Endothelial cell of umbilical vein (primary cell): ENCODE measurements at regions not wholly inside any gene's neighbourhood (a gene's known extent, or its start where the extent isn't known, plus 50 kb on each side); places are given as distances from the start of the nearest gene placed in this dataset.

Experiments used
- BruUV-seq: library from RNA; stranded (reverse); fragments of 400-500 nt; replicated peaks from 2 replicates; lab custom pipeline; 2021; lab: Mats Ljungman, UMichigan
- CTCF ChIA-PET: fragments of 300-600, 350-600 bp; sonication (Branson Sonifier 250); formaldehyde crosslinking; loops from one replicate; lab custom pipeline; 2021; ENCODE audit warnings: antibody characterized with exemption, inconsistent platforms; lab: Charles Lee
- POLR2A ChIA-PET: fragments of 300-600, 350-600 bp; sonication (Branson Sonifier 250); formaldehyde crosslinking; loops from one replicate; lab custom pipeline; 2021; ENCODE audit warnings: antibody characterized with exemption, inconsistent platforms; lab: Charles Lee
- DNase-seq: peaks from one replicate; pipeline ENCODE4 v3.0.0-alpha.2; 2011; ENCODE audit warnings: low read depth, low spot score
- FAIRE-seq: peaks from 2 replicates; lab custom pipeline; 2011; peaks lifted over from hg19 to GRCh38; lab: Jason Lieb, UNC
- H2AFZ ChIP-seq: 2 replicates; pipeline ENCODE4 v1.6.0; 2012; ENCODE audit warnings: low read depth, low read length, control low read depth, inconsistent platforms
- H3K27ac ChIP-seq: 2 replicates; pipeline ENCODE4 v1.5.1; 2011; ENCODE audit warnings: low read depth, mild to moderate bottlenecking, control low read depth, low read length, moderate library complexity; ENCODE audit not compliant: insufficient read depth
- H3K27me3 ChIP-seq, 2 experiments: 2 replicates each; pipeline versions ENCODE4 v1.6.0 to v1.6.1; 2011; ENCODE audit warnings: low read length in 2 of 2, mixed read lengths in 1 of 2; ENCODE audit not compliant: control insufficient read depth in 2 of 2, insufficient read depth in 2 of 2
- H3K36me3 ChIP-seq, 2 experiments: 2 replicates in 1 of 2; 3 replicates in 1 of 2; pipeline ENCODE4 v1.5.1; 2011; ENCODE audit warnings: low read length in 2 of 2, mild to moderate bottlenecking in 1 of 2, moderate library complexity in 1 of 2; ENCODE audit not compliant: control insufficient read depth in 2 of 2, insufficient read depth in 2 of 2; ENCODE audit errors: extremely low read depth in 1 of 2
- H3K4me1 ChIP-seq: 3 replicates; pipeline ENCODE4 v1.5.1; 2011; ENCODE audit warnings: mild to moderate bottlenecking, low read length; ENCODE audit not compliant: control insufficient read depth, insufficient read depth; ENCODE audit errors: extremely low read depth
- H3K4me2 ChIP-seq: 2 replicates; pipeline ENCODE4 v1.6.1; 2011; ENCODE audit warnings: low read length, control low read depth, mixed read lengths; ENCODE audit not compliant: insufficient read depth
- H3K4me3 ChIP-seq, 3 experiments: fragments of 200-600 bp in 1 of 3; sonication (generic), shearing (Covaris generic) in 1 of 3; replicated peaks in 1 of 3; 2 replicates each; pipeline ENCODE4 v1.5.1; 2011 to 2016; ENCODE audit warnings: control low read depth in 3 of 3, low read length in 3 of 3, mild to moderate bottlenecking in 2 of 3, inconsistent platforms in 1 of 3, low read depth in 1 of 3, moderate library complexity in 1 of 3; ENCODE audit not compliant: insufficient read depth in 1 of 3
- H3K79me2 ChIP-seq: 2 replicates; pipeline ENCODE4 v1.6.0; 2012; ENCODE audit warnings: low read length, inconsistent platforms; ENCODE audit not compliant: control insufficient read depth, insufficient read depth
- H3K9ac ChIP-seq: replicated peaks from 2 replicates; pipeline ENCODE3; 2011; ENCODE audit warnings: low read length, control low read depth; ENCODE audit not compliant: insufficient read depth; ENCODE audit errors: extremely low read depth
- H3K9me1 ChIP-seq: replicated peaks from 3 replicates; pipeline ENCODE4 v1.6.0; 2011; ENCODE audit warnings: mild to moderate bottlenecking, low read length; ENCODE audit not compliant: control insufficient read depth, insufficient read depth; ENCODE audit errors: extremely low read depth
- H3K9me3 ChIP-seq: replicated peaks from 2 replicates; pipeline ENCODE4 v1.5.1; 2012; ENCODE audit warnings: low read length, inconsistent platforms; ENCODE audit not compliant: control insufficient read depth, insufficient read depth
- H4K20me1 ChIP-seq: replicated peaks from 2 replicates; pipeline ENCODE3; 2011; ENCODE audit warnings: mild to moderate bottlenecking, low read length; ENCODE audit not compliant: control insufficient read depth, insufficient read depth; ENCODE audit errors: extremely low read depth
- CTCF ChIP-seq, 2 donors: IDR thresholded peaks; 1 replicate in 1 of 2; 2 replicates in 1 of 2; pipeline ENCODE4 v1.5.1; 2011; ENCODE audit warnings: low read length in 2 of 2, mild to moderate bottlenecking in 2 of 2, moderate library complexity in 2 of 2, control low read depth in 1 of 2, inconsistent platforms in 1 of 2, low read depth in 1 of 2; ENCODE audit not compliant: insufficient read depth in 1 of 2; ENCODE audit errors: extremely low read depth in 1 of 2
- FOS ChIP-seq: IDR thresholded peaks from 2 replicates; pipeline ENCODE4 v1.6.1; 2011; ENCODE audit warnings: mild to moderate bottlenecking, low read length, moderate library complexity, borderline replicate concordance; ENCODE audit not compliant: insufficient read depth
- JUN ChIP-seq: IDR thresholded peaks from 2 replicates; pipeline ENCODE4 v1.6.1; 2011; ENCODE audit warnings: borderline replicate concordance, low read depth; ENCODE audit not compliant: insufficient read length, insufficient read depth
- MAX ChIP-seq: IDR thresholded peaks from 2 replicates; pipeline ENCODE4 v1.6.1; 2011; ENCODE audit not compliant: insufficient read depth, insufficient read length
- MYC ChIP-seq: IDR thresholded peaks from one replicate; pipeline ENCODE4 v1.6.1; 2011; ENCODE audit warnings: mild to moderate bottlenecking, low read depth, low read length
- POLR2AphosphoS5 ChIP-seq: IDR thresholded peaks from 2 replicates; pipeline ENCODE4 v1.6.1; 2012; ENCODE audit warnings: low read depth, mild to moderate bottlenecking, control low read depth, low read length, moderate library complexity; ENCODE audit not compliant: insufficient read depth
- dilution Hi-C: fragments of 300-500 bp; cut with MboI; formaldehyde crosslinking; loops from one replicate; pipeline ENCODE4 v1.15.0; 2019; ENCODE audit warnings: low sequenced_read_pairs; ENCODE audit not compliant: extremely low pct_ligation_motif_present
- intact Hi-C: fragments of 100-400 bp; cut with micrococcal nuclease; formaldehyde crosslinking; loops from one replicate; pipeline ENCODE4 v1.10.0; 2022

- Histone ChIP-seq H3K9ac (no peak overlapping the region), H3K27ac (no peak overlapping the region), H4K20me1 (no peaks in the 10 kb centered on the region), H3K4me3 (no peak overlapping the region), H3K4me2 (no peak overlapping the region), H3K79me2 (no peaks in the 10 kb centered on the region), H3K27me3 (no peaks in the 10 kb centered on the region), H3K36me3 (no peaks in the 10 kb centered on the region), H3K9me1 (no peaks in the 10 kb centered on the region), H2AFZ (no peak overlapping the region), H3K4me1 (no peaks in the 10 kb centered on the region), H3K9me3 (peaks cover 3% of the 10 kb centered on the region)
- intact Hi-C loops (no loop called here), dilution Hi-C loops (no loop called here)
- no peak for TF ChIP-seq MYC
- no peak for TF ChIP-seq CTCF (IDR thresholded peaks at IDR 0.05; ENCODE audit: extremely low read depth in 1 of 2, insufficient read depth in 1 of 2, low read depth in 1 of 2, low read length in 2 of 2)
- no peak for TF ChIP-seq POLR2AphosphoS5
- no peak for TF ChIP-seq JUN
- no peak for TF ChIP-seq FOS
- no peak for TF ChIP-seq MAX
- BruUV-seq, result no TSS peak
- ChIA-PET POLR2A (no interaction called here), CTCF (no interaction called here)
- FAIRE-seq, result no peak
- no peak for DNase-seq
Observed at GRCh38 chr15:26073430-26074333, 210.6 kb upstream of the ATP10A start.
